ENCODE measurements at regions not wholly inside any gene's neighbourhood (a gene's known extent, or its start where the extent isn't known, plus 50 kb on each side); places are given as distances from the start of the nearest gene placed in this dataset.
"Not testable (repeated sequence)": the region's sequence is repeated elsewhere in the genome, so short reads cannot be mapped to it uniquely, and the experiment has no call there.

- H3K4me1 Mint-ChIP-seq; H3K4me3 ChIP-seq (replicated peaks in 1 of 3; ENCODE audit: low read depth in 2 of 3, low read length in 3 of 3); intact Hi-C loops (cut with micrococcal nuclease); H3K36me3 Mint-ChIP-seq; H3K79me2 ChIP-seq (ENCODE audit: insufficient read depth, low read length); H3K36me3 ChIP-seq (replicated peaks in 1 of 2; ENCODE audit: control insufficient read depth in 1 of 2, insufficient read depth in 2 of 2, low read length in 2 of 2); H4K20me1 ChIP-seq (ENCODE audit: insufficient read depth, low read length); DNase-seq; H3K9ac ChIP-seq (ENCODE audit: insufficient read depth, low read length, poor library complexity, severe bottlenecking); H3K27me3 Mint-ChIP-seq (ENCODE audit: low read depth in 3 of 3); H3K4me1 ChIP-seq (ENCODE audit: control insufficient read depth in 1 of 2, insufficient read depth in 2 of 2, low read length in 2 of 2); H3K27me3 ChIP-seq (ENCODE audit: control insufficient read depth in 2 of 2, insufficient read depth in 2 of 2, low read length in 2 of 2); H3K27ac ChIP-seq (ENCODE audit: low read depth in 1 of 2, low read length in 2 of 2); H2AFZ ChIP-seq (ENCODE audit: insufficient read depth, low read depth, low read length, poor library complexity, severe bottlenecking); H3K4me3 Mint-ChIP-seq; H3K27ac Mint-ChIP-seq; H3K4me2 ChIP-seq (replicated peaks; ENCODE audit: extremely low read depth, low read length, poor library complexity, severe bottlenecking); H3K9me3 ChIP-seq (replicated peaks in 1 of 2; ENCODE audit: control insufficient read depth in 1 of 2, insufficient read depth in 1 of 2, low read length in 2 of 2): not testable (repeated sequence)
- WGBS (ENCODE audit: insufficient coverage), result 76% methylated on average over 3 of the region's 5 CpGs
- peaks cover 4 to 16% (median 12%) of the 10 kb centered on the region in 7 donors for H3K9me3 Mint-ChIP-seq
Observed at GRCh38 chr3:90207353-90208097, 1100.1 kb downstream of the EPHA3 start.

- peaks cover 3 to 17% (median 8%) of the 10 kb centered on the region in 7 donors for H3K9me3 Mint-ChIP-seq
- DNase-seq, result no peak
- H3K9ac ChIP-seq (ENCODE audit: insufficient read depth, low read length, poor library complexity, severe bottlenecking), result no peak overlapping the region
- no peak overlapping the region for H3K4me3 ChIP-seq (replicated peaks in 1 of 3; ENCODE audit: low read depth in 2 of 3, low read length in 3 of 3)
- no peaks in the 10 kb centered on the region for H3K36me3 Mint-ChIP-seq
- no peak overlapping the region for H3K27ac ChIP-seq (ENCODE audit: low read depth in 1 of 2, low read length in 2 of 2)
- H3K4me3 Mint-ChIP-seq, result no peak overlapping the region
- H3K4me2 ChIP-seq (replicated peaks; ENCODE audit: extremely low read depth, low read length, poor library complexity, severe bottlenecking), result no peak overlapping the region
- H3K27me3 ChIP-seq (ENCODE audit: control insufficient read depth in 2 of 2, insufficient read depth in 2 of 2, low read length in 2 of 2), result no peaks in the 10 kb centered on the region
- intact Hi-C loops (cut with micrococcal nuclease), result no loop called here
- H4K20me1 ChIP-seq (ENCODE audit: insufficient read depth, low read length), result no peaks in the 10 kb centered on the region
- WGBS (ENCODE audit: insufficient coverage), result no CpG with 5 or more reads among the region's 4 CpGs
- H3K4me1 ChIP-seq (ENCODE audit: control insufficient read depth in 1 of 2, insufficient read depth in 2 of 2, low read length in 2 of 2), result no peaks in the 10 kb centered on the region
- no peaks in the 10 kb centered on the region for H3K4me1 Mint-ChIP-seq
- no peaks in the 10 kb centered on the region for H3K36me3 ChIP-seq (replicated peaks in 1 of 2; ENCODE audit: control insufficient read depth in 1 of 2, insufficient read depth in 2 of 2, low read length in 2 of 2)
- H3K9me3 ChIP-seq (replicated peaks in 1 of 2; ENCODE audit: control insufficient read depth in 1 of 2, insufficient read depth in 1 of 2, low read length in 2 of 2), result peaks cover 6 to 14% of the 10 kb centered on the region in 2 donors
- TF ChIP-seq, protein P1, sequence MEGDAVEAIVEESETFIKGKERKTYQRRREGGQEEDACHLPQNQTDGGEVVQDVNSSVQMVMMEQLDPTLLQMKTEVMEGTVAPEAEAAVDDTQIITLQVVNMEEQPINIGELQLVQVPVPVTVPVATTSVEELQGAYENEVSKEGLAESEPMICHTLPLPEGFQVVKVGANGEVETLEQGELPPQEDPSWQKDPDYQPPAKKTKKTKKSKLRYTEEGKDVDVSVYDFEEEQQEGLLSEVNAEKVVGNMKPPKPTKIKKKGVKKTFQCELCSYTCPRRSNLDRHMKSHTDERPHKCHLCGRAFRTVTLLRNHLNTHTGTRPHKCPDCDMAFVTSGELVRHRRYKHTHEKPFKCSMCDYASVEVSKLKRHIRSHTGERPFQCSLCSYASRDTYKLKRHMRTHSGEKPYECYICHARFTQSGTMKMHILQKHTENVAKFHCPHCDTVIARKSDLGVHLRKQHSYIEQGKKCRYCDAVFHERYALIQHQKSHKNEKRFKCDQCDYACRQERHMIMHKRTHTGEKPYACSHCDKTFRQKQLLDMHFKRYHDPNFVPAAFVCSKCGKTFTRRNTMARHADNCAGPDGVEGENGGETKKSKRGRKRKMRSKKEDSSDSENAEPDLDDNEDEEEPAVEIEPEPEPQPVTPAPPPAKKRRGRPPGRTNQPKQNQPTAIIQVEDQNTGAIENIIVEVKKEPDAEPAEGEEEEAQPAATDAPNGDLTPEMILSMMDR (IDR thresholded peaks at IDR 0.05), result no peak
- H3K79me2 ChIP-seq (ENCODE audit: insufficient read depth, low read length), result no peaks in the 10 kb centered on the region
- no peak overlapping the region for H3K27ac Mint-ChIP-seq
- no peaks in the 10 kb centered on the region for H3K27me3 Mint-ChIP-seq (ENCODE audit: low read depth in 3 of 3)
- H2AFZ ChIP-seq (ENCODE audit: insufficient read depth, low read depth, low read length, poor library complexity, severe bottlenecking), result no peak overlapping the region
Observed at GRCh38 chr3:90221900-90222299, 1114.5 kb downstream of the EPHA3 start.
